ENCODE measurements at regions not wholly inside any gene's neighbourhood (a gene's known extent, or its start where the extent isn't known, plus 50 kb on each side); places are given as distances from the start of the nearest gene placed in this dataset.
A peak's percentile ranks its signal among the peaks of the same experiment; 100 is the strongest.
"Not testable (repeated sequence)": the region's sequence is repeated elsewhere in the genome, so short reads cannot be mapped to it uniquely, and the experiment has no call there.

- DNase-seq (ENCODE audit: extremely low spot score, insufficient read length, low read depth); FAIRE-seq: not testable (repeated sequence)
These were observed 67.9 kb downstream of the MSX2 start for GRCh38 chr5:174792265-174792664.

- no peak for FAIRE-seq
- DNase-seq (ENCODE audit: extremely low spot score, insufficient read length, low read depth): no peak
These were observed 66.5 kb downstream of the MSX2 start for GRCh38 chr5:174790906-174791305.

- FAIRE-seq (no peak), DNase-seq (ENCODE audit: extremely low spot score, insufficient read length, low read depth) (no peak)
These were observed 65.2 kb downstream of the MSX2 start for GRCh38 chr5:174789596-174789995.

GRCh38 chr5:174785120-174785680 is 60.8 kb downstream of the MSX2 start:
- DNase-seq (ENCODE audit: extremely low spot score, insufficient read length, low read depth) (no peak), FAIRE-seq (peak; percentile 9)

Data from GM18507 (cell line).